Stimulated activated CD4-positive, alpha-beta T cell treated with anti-CD3 and anti-CD28 coated beads, Interleukin-12 subunit alpha, Interleukin-12 subunit beta, amount 100 ng/mL, for 24 hours (primary cell): ENCODE measurements at regions not wholly inside any gene's neighbourhood (a gene's known extent, or its start where the extent isn't known, plus 50 kb on each side); places are given as distances from the start of the nearest gene placed in this dataset.

Experiments used
- DNase-seq, 2 experiments: peaks; one replicate each; pipeline ENCODE4 v3.0.0-alpha.2; 2020; ENCODE audit warnings: low read depth in 2 of 2

DNA sequence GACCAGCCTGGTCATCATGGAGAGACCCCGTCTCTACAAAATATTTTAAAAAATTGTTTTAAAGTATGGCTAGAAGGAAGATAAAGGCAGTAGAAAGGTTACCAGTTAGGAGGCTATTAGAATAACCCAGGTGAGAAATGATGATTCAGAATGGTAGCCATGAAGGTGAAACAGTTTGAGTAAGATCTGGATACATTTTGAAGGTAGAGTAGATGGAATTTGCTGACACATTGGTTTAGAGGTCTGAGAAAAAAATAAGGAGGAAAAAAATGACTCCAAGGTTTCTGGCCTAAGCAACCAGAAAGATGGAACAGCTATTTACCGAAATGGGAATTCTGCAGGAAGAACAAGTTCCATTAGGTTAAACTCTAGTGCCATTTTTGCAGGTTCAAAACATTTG lies 167.9 kb upstream of the TAB2 start:
- DNase-seq = no peak

DNA sequence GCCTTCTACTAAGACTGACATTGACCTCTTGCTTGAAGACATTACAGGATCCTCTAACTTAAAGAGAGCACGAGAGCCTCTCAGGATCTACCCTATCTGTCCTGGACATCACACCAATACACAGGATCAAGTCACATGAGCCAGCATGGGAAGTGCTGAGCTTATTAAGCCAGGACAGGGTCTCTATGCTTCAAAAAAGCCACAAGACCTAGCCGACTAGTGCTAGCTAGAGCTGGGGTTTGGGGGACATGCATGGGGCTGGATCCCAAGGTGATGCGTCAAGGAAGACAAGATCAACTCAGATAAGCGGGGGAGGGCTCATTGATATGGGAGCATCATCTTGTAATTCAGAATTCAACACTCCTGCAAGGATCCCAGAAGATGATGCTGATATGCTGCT lies 167.2 kb upstream of the TAB2 start:
- DNase-seq = no peak

DNA sequence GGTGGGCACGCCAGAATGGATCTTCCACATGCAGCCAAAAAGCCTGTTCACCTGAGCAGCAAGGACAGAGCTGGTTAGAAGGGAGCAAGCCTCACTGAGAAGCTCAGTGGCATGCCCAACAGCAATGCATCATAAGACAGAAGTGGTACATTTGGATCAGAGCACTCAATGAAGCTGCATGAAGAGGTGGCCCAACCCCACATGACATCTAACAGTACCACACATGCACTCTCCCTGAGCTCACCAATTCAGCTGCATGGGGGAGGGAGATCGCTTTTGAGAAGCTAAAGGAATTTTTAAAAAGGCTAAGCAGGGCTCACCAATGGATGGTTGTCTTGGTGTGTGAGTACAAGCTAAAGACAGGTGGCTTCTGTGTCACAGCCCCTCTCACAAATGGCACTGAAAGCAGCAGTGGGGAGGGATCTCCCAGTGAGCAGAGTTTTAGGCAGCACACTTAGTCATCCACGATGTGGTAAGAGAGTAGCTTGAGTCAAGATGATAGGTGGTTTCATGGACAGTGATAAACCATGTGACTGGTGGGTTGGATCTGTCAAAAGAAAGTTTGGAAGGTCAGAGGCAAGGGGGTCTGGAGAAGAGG lies 166.6 kb upstream of the TAB2 start:
- no peak for DNase-seq

DNA sequence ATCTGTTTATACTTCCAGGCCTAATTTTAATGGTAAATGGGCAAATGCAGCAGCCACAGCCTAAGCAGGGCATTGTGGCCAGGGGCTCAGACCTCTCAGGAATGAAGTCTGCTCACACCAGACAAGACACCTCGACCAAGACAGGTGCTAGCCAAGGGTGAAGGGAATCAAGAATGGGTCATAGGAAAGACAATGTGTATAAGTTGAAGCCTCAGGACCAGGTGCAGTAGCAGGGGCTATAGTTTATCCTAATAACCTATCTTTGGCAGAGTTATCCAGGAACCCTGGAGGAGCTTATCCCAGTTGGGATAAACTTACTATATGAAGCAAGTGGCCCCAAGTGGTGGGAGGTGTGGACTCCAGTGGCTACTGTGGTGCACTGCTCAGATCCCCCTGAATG lies 165.0 kb upstream of the TAB2 start:
- DNase-seq = no peak

DNA sequence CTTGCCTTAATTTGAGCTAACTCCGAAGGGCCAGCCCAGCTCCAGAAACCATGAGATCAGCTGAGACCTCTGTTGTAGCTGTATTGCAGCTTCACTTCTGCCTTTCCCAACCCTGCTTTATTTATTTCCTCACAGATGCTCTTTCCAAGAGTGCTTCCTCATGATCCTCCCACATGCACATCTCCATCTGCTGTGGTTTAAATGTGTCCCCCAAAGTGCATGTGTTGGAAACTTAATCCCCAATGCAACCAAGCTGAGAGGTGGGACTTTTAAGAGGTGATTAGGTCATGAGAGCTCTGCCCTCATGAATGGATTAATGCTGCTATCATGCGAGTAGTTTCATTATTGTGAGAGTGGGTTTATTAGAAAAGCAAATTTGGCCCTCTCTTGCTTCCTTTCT lies 164.4 kb upstream of the TAB2 start:
- no peak for DNase-seq

DNA sequence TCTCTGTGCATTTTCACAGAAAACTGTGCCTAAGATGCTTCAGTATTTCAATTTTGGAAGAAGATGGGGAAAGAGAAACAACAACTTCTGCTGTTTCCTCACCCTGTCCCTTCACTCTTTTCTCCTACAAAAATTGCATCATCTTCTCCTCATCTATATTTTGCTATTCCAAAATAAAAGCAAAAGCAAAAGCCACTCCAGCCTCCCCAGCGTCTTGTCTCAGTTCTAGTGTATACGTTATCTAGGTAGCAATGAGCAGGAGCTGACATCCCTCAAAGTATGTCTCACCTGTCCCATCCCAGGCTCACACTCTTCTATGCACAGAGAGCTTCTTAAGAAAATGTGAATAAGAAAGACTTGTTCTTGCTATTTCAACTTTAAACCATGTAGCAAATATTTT lies 163.8 kb upstream of the TAB2 start:
- no peak for DNase-seq

DNA sequence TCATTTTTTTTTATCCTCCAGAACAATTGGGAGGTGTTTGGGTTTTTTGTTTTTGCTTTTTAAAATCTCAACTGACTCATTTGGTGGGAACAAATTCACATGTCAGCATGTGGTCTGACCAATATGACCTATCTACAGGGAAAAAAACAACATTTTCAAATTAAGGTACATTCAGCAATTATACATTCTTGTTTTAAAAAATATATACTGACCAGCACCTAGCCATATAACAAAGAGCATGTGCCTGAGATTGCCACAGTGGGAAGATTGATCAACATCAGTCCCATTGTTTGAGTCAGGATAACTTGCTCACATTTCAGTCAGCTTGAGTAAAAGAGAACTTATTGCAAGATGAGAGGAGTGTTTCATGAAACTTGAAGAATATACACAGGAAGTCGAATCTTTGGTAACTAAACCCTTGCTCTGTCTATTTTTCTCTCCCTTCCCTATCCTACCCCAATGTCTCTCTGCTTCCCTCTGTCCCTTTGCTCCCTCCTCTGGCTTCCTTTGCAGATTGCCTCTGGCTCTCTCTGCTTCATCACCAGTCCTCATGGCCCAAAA lies 163.2 kb upstream of the TAB2 start:
- DNase-seq = no peak

DNA sequence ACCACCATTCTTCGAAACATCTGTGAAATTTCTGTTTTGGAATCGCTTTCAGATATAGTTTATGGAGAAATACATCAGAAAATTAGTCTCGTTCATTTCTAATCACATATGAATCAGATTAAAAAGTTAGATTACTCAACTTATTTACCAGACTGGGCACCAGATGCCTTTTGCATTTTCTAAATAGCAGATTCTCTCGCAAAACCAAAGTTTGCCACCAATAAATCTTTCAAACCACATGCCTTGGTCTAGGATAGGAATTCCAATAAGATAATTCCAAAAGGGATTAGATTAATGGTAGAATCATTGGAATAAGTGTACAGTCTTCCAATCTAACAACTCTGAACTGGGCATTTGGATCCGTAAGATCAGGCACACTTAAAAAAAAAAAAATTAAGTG lies 160.4 kb upstream of the TAB2 start:
- no peak for DNase-seq

DNA sequence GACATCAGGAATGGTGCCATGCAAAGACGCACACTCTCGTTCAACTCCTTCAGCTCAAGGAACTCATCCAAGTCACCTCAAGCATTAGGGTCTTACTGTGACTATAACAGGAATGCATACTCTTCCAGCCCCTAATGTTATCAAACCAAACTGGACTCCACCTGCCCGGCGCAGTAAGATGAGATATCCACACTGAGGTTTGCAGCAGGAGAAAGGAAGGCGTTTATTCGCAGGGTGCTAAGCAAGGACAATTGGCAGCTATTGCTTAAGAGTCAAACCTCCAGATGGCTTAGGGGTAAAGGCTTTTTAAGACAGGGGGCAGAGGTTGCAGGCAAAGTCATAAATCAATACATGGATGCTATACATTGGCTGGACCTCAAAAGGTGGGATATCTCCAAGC lies 159.4 kb upstream of the TAB2 start:
- no peak for DNase-seq

DNA sequence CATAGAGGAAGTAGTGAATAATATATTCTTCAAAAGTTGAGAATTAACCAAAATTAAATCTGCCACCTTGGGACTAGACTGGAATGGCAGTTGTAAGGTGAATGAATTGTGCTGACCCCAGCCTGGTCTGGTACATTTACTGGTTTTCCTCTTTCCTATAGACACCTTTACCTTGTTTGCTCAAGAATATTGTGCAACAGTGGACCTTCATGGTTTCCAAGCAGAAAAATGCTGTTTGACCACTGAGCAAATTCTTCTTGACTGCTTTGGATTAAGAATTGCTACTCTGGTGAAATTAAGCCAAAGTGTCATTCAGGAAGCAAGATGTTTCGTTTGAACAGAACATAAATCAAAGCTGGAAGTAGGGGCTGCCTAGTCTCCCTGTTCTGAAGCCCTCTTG lies 156.6 kb upstream of the TAB2 start:
- no peak for DNase-seq

DNA sequence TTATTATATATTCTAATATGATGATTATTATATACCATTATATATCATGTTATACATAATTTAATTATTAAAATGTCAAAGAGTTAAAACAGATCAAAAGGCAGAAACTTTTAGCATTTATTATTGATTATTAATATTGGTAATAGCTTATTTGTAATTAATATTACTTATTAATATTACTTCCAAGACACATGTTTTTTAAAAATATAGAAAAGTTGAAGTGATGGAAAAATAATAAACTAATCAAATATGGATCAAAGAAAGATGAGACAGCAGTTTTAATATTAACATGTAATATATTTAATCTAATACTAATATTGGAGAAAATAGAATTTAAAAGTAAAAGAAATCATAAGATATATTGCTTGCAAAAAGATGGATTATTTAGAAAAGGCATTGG lies 154.6 kb upstream of the TAB2 start:
- DNase-seq = no peak

DNA sequence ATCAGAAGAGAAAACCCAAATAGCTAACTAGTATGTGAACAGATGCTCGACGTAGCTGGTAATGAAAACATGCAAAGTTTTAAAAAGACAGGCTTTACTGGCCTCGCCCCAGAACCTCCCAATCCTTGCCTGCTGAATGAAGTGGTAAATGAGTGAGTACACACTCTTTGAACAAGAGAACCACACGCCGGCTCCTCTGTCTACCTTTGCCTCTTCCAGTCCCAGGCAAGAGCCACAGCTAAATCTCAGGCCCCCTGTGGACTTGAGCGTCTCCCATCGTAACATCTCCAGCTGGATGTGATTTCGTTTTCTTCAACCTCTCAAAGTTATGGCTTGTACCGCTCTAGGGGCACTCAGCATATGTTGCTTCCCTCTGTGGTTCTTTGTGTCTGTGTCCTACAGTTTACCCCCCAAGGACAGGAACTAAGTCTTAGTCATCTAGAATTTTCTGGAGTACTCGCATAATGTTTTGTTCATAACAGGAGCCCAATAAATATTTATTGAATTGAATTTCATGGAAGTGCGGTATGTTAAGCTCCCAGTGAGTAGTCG lies 153.2 kb upstream of the TAB2 start:
- DNase-seq = no peak

DNA sequence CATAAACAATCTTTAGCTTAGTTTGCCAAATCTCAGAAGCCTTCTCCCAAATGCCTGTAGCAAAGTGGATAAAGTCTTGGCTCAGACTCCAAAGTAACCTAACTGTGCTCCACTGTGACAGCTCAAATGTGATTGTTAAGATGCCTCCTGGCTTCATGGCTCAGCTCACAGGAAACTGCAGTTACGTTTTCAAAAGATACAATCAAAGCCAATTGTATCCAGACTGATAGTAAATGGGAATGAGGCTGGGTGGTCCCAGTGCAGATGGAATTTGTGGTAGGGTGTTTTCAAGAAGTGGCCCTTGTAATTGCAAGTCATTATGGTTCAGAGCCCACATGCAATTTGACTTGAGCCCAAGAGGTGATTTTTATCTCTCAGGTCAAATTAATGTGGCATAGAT lies 151.2 kb upstream of the TAB2 start:
- DNase-seq = no peak

DNA sequence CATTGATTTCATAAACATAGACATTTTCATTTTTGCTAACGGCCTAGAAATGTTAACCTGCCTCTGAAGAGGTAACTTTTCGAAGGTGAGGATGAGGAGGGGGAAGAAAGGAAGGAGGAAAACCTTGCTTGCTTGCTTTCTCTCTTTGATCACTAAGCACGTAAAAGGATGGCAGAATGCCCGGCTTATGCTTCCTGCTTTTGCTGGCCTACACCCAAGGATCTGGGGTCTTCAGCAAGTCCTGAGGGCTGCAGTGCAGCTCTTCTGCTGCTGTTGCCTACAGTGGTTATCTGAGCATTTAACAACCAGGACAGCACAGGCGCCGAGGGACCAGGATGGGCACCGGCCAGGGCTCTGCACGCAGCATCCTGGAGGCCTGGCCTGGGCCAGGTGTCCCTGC lies 150.8 kb upstream of the TAB2 start:
- no peak for DNase-seq

DNA sequence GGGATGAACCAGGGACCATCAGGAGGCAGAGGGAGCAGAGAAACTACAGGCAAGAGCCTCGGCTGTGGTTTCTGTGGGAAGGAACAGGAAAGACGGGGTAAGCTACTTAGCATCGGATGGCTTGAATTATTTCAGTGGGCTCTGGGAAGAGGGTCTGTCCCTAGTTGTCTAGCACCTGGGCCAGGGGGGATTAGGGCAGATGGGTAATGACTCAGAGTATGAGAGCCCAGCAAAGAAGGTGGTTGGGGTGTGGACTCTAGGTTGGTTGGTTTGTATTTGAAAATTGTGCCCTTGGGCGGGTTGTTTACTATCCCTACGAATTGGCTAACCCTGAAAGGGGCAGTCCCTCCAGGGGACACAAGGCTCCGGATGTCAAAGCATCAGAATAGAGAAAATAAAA lies 148.5 kb upstream of the TAB2 start:
- DNase-seq = no peak

DNA sequence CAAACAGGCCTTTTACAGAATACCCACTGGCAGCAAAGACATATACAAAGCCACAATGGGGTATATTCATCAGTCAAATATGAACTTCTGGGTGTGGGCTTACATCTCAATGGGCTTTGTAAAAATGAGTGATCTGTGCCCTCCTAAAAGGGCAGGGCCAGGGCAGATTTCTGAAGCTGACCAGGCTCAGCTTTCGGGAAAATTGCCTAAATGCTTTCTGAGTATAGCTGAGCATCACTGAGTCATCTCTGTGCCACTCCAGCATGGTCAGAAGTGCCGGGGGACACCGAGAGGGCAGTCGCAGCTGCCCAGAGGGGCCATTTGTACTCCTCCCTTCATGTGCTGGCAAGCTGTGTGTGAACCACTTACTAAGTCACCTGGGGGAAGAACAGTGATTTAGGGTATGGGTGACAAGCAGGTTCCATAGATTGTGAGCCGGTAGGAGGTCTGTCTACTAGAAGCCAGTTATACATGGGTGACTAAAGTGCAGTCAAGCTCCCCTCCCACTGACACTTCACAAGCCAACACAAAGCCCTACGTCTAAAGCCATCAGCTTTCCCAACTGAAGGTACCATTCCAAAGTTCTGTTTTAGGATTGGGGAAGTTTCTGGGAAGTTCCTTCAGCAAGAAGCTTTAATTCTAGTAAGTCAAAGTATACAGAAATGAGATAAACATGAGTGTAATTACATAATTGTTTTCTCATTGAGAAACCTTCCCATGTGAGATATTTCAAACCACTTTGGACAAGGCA lies 147.6 kb upstream of the TAB2 start:
- DNase-seq = no peak

DNA sequence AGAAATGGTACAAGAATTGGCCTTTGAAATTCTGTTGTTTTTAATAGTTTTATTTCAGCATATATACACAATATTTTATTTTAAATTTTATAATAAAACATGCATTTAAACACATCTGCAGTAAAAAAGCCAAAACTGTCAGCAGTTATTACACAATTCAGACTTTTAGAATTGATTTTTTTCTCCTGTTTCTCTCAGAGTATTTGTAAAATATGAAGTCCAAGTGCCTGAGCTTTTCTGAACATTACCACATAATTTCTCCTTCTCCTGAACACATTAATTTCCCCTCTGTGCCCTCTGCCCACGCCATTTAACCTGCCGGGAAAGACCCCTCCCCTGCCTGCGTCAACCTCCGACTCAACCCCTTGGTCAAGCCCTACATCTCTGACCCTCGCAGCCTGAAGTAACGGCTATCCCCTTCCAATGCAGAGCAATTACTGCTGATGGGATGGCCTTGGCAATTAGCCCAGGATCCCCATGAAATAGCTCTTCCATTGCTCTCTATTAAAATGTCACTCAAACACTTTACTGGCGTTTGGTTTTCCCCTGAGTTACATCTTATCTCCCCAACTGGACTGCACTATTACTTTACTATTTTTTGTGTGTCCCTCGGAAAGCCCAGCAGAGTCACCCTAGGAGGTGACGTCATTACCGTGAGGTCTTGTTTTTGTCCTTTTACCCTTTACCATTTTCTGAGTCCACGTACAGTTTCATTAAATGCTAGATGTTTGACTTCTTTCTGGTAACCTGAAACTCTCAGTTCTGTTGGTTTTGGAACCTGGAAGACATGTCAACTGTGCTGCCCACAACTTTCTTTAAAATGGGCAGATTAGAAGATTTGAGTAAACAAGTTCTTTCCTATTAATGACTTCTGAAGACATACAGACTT lies 146.7 kb upstream of the TAB2 start:
- DNase-seq = no peak

DNA sequence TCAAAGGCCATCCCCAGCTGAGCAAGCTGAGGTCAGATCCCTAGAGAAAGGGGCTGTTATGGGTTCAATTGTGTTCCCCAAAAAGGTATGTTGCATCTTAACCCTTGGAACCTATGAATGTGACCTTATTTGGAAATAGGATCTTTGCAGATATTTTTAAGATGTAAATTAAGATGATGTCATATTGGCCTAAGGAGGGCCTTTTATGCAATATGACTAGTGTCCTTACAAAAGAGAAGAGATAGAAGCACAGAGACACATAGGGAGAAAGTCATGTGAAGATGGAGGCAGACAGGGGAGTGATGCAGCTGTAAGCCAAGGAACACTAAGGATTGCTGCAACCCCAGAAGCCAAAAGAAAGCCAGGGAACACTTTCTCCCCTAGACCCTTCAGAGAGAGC lies 144.3 kb upstream of the TAB2 start:
- no peak for DNase-seq

DNA sequence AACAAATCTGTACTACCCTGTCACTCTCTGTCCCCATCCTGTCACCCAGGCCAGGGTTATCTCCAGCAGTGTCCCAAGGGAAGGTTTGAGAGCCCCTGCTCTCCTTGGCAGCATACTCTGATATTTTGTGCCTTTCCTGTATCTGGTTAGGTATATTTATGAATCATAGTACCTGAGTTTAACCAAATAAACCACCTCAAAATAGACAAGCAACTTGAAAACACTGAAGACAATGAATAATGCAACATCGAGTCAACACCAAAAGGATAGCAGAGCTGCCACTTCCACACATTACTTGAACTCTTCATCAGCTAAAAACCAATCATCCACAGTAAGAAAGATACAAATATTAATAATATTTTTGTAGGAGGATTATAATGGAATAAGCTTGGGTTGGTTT lies 142.6 kb upstream of the TAB2 start:
- no peak for DNase-seq

DNA sequence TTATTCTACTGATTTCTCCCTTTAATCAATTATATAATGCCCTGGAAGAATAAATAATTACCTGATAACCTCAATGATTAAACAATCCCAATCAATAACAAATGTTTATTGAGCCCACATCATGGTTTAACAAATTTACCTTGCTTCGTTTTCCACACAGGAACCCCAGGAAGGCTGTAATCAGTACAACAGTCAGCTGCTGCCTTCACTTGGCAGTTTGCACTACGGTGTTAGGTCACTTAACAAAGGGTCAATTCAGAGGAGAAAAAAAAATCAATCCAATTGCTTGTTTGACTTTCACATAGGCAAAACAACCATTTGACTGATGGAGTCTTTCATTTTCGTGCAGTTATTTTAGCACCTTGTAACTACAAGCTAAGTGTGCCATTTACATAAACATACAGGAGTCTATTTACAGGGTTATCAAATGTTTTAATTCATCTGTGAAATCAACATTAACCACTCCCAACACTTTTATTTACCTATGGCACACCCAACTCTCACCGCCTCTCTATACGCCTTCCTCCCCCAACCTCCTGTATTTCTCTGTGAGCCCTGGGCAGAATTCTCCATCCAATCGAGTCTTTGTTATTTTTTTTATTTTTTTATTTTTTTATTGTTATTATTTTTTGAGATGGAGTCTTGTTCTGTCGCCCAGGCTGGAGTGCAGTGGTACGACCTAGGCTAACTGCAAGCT lies 140.4 kb upstream of the TAB2 start:
- DNase-seq = no peak

DNA sequence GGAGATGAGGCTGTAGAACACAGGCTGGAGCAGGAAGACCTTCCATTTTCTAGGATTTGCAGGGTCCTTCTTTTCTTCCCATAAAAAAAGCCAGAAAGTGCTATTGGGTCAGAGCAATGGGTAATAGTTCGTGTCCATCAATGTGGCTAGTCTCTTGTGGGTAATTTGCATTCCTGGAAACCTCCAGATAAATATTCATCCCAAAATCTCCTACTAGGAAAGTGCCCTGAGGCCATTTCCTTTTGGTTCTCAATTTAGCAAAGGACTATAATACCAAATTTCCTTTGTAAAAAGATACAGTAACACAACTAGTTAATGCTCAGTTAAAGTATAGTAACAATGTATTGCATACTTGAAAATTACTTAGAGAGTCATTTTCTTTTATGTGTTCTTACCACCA lies 138.1 kb upstream of the TAB2 start:
- DNase-seq = no peak

DNA sequence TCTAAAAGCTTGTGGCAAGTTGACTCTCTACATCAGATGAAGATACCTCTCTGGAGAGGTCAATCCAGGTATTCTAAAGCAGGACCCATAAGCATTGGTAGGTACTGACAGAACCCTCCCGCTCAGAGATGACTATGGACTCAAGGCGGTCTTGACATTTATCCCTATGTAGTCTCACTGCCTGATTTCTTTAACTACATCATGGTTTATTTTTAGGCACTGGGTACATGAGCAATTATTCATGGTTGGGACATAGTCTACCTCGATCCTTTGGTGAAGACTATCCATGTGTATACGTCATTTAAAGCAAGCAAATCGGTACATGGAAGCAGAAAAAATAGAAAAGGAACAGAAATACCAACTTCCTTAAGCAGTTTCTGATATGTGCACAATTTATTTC lies 136.2 kb upstream of the TAB2 start:
- no peak for DNase-seq
